H1 (cell line): ENCODE measurements at regions not wholly inside any gene's neighbourhood (a gene's known extent, or its start where the extent isn't known, plus 50 kb on each side); places are given as distances from the start of the nearest gene placed in this dataset.

Experiments used
- CREB1 ChIP-seq: IDR thresholded peaks from 2 replicates; pipeline ENCODE4 v1.6.1; 2012; ENCODE audit warnings: inconsistent platforms
- EZH2 ChIP-seq: fragments of 200-600 bp; sonication (generic); IDR thresholded peaks from 2 replicates; pipeline ENCODE4 v1.7.1; 2012; ENCODE audit warnings: low read depth, mild to moderate bottlenecking, moderate library complexity, low read length, inconsistent platforms; ENCODE audit not compliant: severe bottlenecking
- POLR2AphosphoS5 ChIP-seq: IDR thresholded peaks from 2 replicates; pipeline ENCODE4 v1.6.1; 2011; ENCODE audit warnings: low read depth, low read length
- SRF ChIP-seq: IDR thresholded peaks from 2 replicates; pipeline ENCODE4 v1.6.1; 2011; ENCODE audit warnings: mild to moderate bottlenecking, low read depth, low read length, moderate library complexity
- TEAD4 ChIP-seq: IDR thresholded peaks from 2 replicates; pipeline ENCODE4 v1.6.1; 2012; ENCODE audit warnings: low read depth, low read length, inconsistent platforms, mixed read lengths
- TF ChIP-seq, protein P1 (sequence below): fragments of 300-600 bp; sonication (generic); IDR thresholded peaks from 2 replicates; pipeline ENCODE4 v1.7.1; 2012; ENCODE audit warnings: low read length, moderate library complexity, mild to moderate bottlenecking, inconsistent platforms; ENCODE audit not compliant: insufficient replicate concordance

- TF ChIP-seq, protein P1, sequence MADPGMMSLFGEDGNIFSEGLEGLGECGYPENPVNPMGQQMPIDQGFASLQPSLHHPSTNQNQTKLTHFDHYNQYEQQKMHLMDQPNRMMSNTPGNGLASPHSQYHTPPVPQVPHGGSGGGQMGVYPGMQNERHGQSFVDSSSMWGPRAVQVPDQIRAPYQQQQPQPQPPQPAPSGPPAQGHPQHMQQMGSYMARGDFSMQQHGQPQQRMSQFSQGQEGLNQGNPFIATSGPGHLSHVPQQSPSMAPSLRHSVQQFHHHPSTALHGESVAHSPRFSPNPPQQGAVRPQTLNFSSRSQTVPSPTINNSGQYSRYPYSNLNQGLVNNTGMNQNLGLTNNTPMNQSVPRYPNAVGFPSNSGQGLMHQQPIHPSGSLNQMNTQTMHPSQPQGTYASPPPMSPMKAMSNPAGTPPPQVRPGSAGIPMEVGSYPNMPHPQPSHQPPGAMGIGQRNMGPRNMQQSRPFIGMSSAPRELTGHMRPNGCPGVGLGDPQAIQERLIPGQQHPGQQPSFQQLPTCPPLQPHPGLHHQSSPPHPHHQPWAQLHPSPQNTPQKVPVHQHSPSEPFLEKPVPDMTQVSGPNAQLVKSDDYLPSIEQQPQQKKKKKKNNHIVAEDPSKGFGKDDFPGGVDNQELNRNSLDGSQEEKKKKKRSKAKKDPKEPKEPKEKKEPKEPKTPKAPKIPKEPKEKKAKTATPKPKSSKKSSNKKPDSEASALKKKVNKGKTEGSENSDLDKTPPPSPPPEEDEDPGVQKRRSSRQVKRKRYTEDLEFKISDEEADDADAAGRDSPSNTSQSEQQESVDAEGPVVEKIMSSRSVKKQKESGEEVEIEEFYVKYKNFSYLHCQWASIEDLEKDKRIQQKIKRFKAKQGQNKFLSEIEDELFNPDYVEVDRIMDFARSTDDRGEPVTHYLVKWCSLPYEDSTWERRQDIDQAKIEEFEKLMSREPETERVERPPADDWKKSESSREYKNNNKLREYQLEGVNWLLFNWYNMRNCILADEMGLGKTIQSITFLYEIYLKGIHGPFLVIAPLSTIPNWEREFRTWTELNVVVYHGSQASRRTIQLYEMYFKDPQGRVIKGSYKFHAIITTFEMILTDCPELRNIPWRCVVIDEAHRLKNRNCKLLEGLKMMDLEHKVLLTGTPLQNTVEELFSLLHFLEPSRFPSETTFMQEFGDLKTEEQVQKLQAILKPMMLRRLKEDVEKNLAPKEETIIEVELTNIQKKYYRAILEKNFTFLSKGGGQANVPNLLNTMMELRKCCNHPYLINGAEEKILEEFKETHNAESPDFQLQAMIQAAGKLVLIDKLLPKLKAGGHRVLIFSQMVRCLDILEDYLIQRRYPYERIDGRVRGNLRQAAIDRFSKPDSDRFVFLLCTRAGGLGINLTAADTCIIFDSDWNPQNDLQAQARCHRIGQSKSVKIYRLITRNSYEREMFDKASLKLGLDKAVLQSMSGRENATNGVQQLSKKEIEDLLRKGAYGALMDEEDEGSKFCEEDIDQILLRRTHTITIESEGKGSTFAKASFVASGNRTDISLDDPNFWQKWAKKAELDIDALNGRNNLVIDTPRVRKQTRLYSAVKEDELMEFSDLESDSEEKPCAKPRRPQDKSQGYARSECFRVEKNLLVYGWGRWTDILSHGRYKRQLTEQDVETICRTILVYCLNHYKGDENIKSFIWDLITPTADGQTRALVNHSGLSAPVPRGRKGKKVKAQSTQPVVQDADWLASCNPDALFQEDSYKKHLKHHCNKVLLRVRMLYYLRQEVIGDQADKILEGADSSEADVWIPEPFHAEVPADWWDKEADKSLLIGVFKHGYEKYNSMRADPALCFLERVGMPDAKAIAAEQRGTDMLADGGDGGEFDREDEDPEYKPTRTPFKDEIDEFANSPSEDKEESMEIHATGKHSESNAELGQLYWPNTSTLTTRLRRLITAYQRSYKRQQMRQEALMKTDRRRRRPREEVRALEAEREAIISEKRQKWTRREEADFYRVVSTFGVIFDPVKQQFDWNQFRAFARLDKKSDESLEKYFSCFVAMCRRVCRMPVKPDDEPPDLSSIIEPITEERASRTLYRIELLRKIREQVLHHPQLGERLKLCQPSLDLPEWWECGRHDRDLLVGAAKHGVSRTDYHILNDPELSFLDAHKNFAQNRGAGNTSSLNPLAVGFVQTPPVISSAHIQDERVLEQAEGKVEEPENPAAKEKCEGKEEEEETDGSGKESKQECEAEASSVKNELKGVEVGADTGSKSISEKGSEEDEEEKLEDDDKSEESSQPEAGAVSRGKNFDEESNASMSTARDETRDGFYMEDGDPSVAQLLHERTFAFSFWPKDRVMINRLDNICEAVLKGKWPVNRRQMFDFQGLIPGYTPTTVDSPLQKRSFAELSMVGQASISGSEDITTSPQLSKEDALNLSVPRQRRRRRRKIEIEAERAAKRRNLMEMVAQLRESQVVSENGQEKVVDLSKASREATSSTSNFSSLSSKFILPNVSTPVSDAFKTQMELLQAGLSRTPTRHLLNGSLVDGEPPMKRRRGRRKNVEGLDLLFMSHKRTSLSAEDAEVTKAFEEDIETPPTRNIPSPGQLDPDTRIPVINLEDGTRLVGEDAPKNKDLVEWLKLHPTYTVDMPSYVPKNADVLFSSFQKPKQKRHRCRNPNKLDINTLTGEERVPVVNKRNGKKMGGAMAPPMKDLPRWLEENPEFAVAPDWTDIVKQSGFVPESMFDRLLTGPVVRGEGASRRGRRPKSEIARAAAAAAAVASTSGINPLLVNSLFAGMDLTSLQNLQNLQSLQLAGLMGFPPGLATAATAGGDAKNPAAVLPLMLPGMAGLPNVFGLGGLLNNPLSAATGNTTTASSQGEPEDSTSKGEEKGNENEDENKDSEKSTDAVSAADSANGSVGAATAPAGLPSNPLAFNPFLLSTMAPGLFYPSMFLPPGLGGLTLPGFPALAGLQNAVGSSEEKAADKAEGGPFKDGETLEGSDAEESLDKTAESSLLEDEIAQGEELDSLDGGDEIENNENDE, result no peak
- no peak for TF ChIP-seq EZH2
- no peak for TF ChIP-seq CREB1
- no peak for TF ChIP-seq TEAD4
- no peak for TF ChIP-seq SRF
- no peak for TF ChIP-seq POLR2AphosphoS5
- TF ChIP-seq, all 59 proteins: peak for 0
Observed at GRCh38 chr10:3613318-3613717, 171.7 kb downstream of the KLF6 start (continued).
